Omental fat pad (tissue), 3 donors: ENCODE measurements at regions not wholly inside any gene's neighbourhood (a gene's known extent, or its start where the extent isn't known, plus 50 kb on each side); places are given as distances from the start of the nearest gene placed in this dataset.

Experiments
- ATAC-seq: fragments of 150-250 bp; one replicate; pipeline ENCODE4 v1.9.1; 2016; ENCODE audit warnings: mild to moderate bottlenecking, moderate library complexity; ENCODE audit not compliant: low FRiP score
- DNase-seq: peaks from one replicate; pipeline ENCODE4 v3.0.0-alpha.2; 2019; ENCODE audit warnings: low spot score
- CTCF ChIP-seq, 3 donors: fragments of 450-650 bp; IDR thresholded peaks; one replicate each; pipeline ENCODE4 v1.5.1; 2016 to 2017; ENCODE audit warnings: antibody characterized with exemption in 3 of 3, mild to moderate bottlenecking in 3 of 3, moderate library complexity in 2 of 3

- ATAC-seq: no peak
- TF ChIP-seq CTCF (IDR thresholded peaks at IDR 0.05): no peak
- DNase-seq: no peak
Observed at GRCh38 chr6:148136586-148136985, 206.1 kb upstream of the SASH1 start.

GRCh38 chr6:148137652-148138051 is 205.0 kb upstream of the SASH1 start:
- ATAC-seq: no peak
- TF ChIP-seq CTCF (IDR thresholded peaks at IDR 0.05): no peak
- DNase-seq: no peak

GRCh38 chr6:148138573-148138972 is 204.1 kb upstream of the SASH1 start:
- ATAC-seq (no peak), DNase-seq (no peak)
- TF ChIP-seq CTCF (IDR thresholded peaks at IDR 0.05): no peak

- no peak for DNase-seq
- no peak for TF ChIP-seq CTCF (IDR thresholded peaks at IDR 0.05)
- ATAC-seq: no peak
Observed at GRCh38 chr6:148140772-148141557, 201.7 kb upstream of the SASH1 start.

GRCh38 chr6:148142821-148143220 is 199.8 kb upstream of the SASH1 start:
- DNase-seq (no peak), ATAC-seq (no peak)
- no peak for TF ChIP-seq CTCF (IDR thresholded peaks at IDR 0.05)

- DNase-seq (no peak), ATAC-seq (no peak)
- TF ChIP-seq CTCF (IDR thresholded peaks at IDR 0.05): no peak
Observed at GRCh38 chr6:148143771-148144170, 198.9 kb upstream of the SASH1 start.

- no peak for ATAC-seq
- DNase-seq: peak; percentile 75
- no peak for TF ChIP-seq CTCF (IDR thresholded peaks at IDR 0.05)
Observed at GRCh38 chr6:148144917-148145521, 197.6 kb upstream of the SASH1 start.
